HG02943 (cell line): ENCODE measurements at regions not wholly inside any gene's neighbourhood (a gene's known extent, or its start where the extent isn't known, plus 50 kb on each side); places are given as distances from the start of the nearest gene placed in this dataset.

Experiments
- ATAC-seq: cut with Tn5 transposase; IDR thresholded peaks from one replicate; pipeline ENCODE4 v1.9.1; 2021; ENCODE audit warnings: mild to moderate bottlenecking, low read depth, moderate library complexity; ENCODE audit not compliant: unreplicated experiment

- ATAC-seq: no peak
These were observed 1773.5 kb upstream of the WWC1 start for GRCh38 chr5:166517976-166518375.

- no peak for ATAC-seq
These were observed 1768.2 kb upstream of the WWC1 start for GRCh38 chr5:166523206-166523605.

GRCh38 chr5:166529200-166529599, 1762.2 kb upstream of the WWC1 start:
- ATAC-seq: no peak

- no peak for ATAC-seq
These were observed 1758.8 kb upstream of the WWC1 start for GRCh38 chr5:166532456-166533220.

GRCh38 chr5:166535641-166536040, 1755.8 kb upstream of the WWC1 start:
- ATAC-seq: no peak

GRCh38 chr5:166540156-166540555, 1751.3 kb upstream of the WWC1 start:
- ATAC-seq: no peak

GRCh38 chr5:166551384-166551783, 1740.1 kb upstream of the WWC1 start:
- no peak for ATAC-seq

GRCh38 chr5:166553778-166554177, 1737.7 kb upstream of the WWC1 start:
- ATAC-seq: no peak

- no peak for ATAC-seq
These were observed 1729.7 kb upstream of the WWC1 start for GRCh38 chr5:166561759-166562158.

GRCh38 chr5:166562246-166562645, 1729.2 kb upstream of the WWC1 start:
- ATAC-seq: no peak

- no peak for ATAC-seq
These were observed 1724.7 kb upstream of the WWC1 start for GRCh38 chr5:166566725-166567124.

- ATAC-seq: no peak
These were observed 1720.6 kb upstream of the WWC1 start for GRCh38 chr5:166570865-166571264.

GRCh38 chr5:166571668-166572067, 1719.8 kb upstream of the WWC1 start:
- no peak for ATAC-seq

- no peak for ATAC-seq
These were observed 1715.1 kb upstream of the WWC1 start for GRCh38 chr5:166576323-166576722.

GRCh38 chr5:166581826-166582225, 1709.6 kb upstream of the WWC1 start:
- ATAC-seq: no peak

GRCh38 chr5:166582416-166582815, 1709.0 kb upstream of the WWC1 start:
- no peak for ATAC-seq

GRCh38 chr5:166594567-166594966, 1696.9 kb upstream of the WWC1 start:
- no peak for ATAC-seq

- no peak for ATAC-seq
These were observed 1696.0 kb upstream of the WWC1 start for GRCh38 chr5:166595274-166595951.

GRCh38 chr5:166596043-166596442, 1695.4 kb upstream of the WWC1 start:
- no peak for ATAC-seq

- no peak for ATAC-seq
These were observed 1689.2 kb upstream of the WWC1 start for GRCh38 chr5:166602271-166602670.

GRCh38 chr5:166617507-166617906, 1673.9 kb upstream of the WWC1 start:
- no peak for ATAC-seq

GRCh38 chr5:166618526-166618925, 1672.9 kb upstream of the WWC1 start:
- no peak for ATAC-seq
